Stomach (tissue), 4 donors: ENCODE measurements at regions not wholly inside any gene's neighbourhood (a gene's known extent, or its start where the extent isn't known, plus 50 kb on each side); places are given as distances from the start of the nearest gene placed in this dataset.

ENCODE experiments used
- CTCF ChIP-seq, 7 experiments: fragments of 450-650 bp in 4 of 7; fragments of 200-600 bp in 3 of 7; sonication (generic) in 3 of 7; IDR thresholded peaks; one replicate each; pipeline ENCODE4 v1.5.1; 2016 to 2019; ENCODE audit warnings: antibody characterized with exemption in 7 of 7, control low read depth in 2 of 7, mild to moderate bottlenecking in 1 of 7
- EP300 ChIP-seq: sonication (generic); formaldehyde crosslinking; IDR thresholded peaks from one replicate; pipeline ENCODE4 v1.6.1; 2017; ENCODE audit warnings: antibody characterized with exemption
- POLR2A ChIP-seq, 4 donors: fragments of 450-650 bp; IDR thresholded peaks; one replicate each; pipeline ENCODE4 v1.6.1; 2016; ENCODE audit warnings: antibody characterized with exemption in 4 of 4, control low read depth in 2 of 4, mild to moderate bottlenecking in 1 of 4, moderate library complexity in 1 of 4
- POLR2AphosphoS5 ChIP-seq, 3 donors: sonication (generic); formaldehyde crosslinking; IDR thresholded peaks; one replicate each; pipeline ENCODE4 v1.6.1; 2016; ENCODE audit warnings: antibody characterized with exemption in 3 of 3

DNA sequence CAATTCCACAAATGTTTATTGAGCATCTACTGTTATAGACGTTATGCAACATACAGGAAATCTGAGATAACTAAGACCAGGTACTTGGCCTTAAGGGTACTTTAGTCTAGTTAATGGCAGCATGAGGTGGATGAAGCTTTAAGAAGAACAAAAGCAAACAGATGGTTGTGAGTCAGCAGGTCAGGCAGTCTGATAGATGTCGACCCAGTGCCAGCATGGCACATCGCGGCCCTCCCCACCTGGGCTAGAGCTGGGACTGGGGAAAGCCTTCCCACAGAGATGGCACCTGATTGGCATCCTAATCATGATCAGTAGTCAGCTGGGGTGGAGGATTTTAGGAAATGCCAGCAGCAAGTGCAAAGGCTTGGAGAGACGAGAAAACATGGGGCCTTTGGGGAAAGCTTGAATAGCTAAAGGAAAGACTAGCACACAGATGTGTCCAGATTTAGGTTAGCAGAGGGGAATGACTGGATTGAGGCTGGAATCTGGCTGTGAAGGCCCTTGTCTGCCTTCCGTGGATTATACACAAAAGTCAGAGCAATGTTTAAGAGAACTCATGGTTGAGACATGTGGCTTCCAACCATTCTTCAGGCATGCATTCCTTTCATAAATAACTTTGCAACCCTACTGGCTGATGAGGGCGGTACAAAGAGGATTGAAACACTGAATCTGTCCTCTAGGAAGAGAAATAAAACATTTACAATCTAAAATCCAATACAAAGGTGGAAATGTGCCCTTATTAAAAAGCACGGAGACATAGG, 395.4 kb upstream of the WWC1 start:
- no peak for TF ChIP-seq CTCF (IDR thresholded peaks at IDR 0.05)
- TF ChIP-seq EP300 = no peak
- no peak for TF ChIP-seq POLR2A (IDR thresholded peaks at IDR 0.05)
- TF ChIP-seq POLR2AphosphoS5 (IDR thresholded peaks at IDR 0.05) = no peak
